IPS-NIHi11 (cell line): ENCODE measurements at regions not wholly inside any gene's neighbourhood (a gene's known extent, or its start where the extent isn't known, plus 50 kb on each side); places are given as distances from the start of the nearest gene placed in this dataset.
A peak's percentile ranks its signal among the peaks of the same experiment; 100 is the strongest.
"Not testable (repeated sequence)": the region's sequence is repeated elsewhere in the genome, so short reads cannot be mapped to it uniquely, and the experiment has no call there.

Experiments
- DNase-seq: peaks from one replicate; pipeline ENCODE4 v3.0.0; 2012; ENCODE audit warnings: mixed read lengths, low spot score

- no peak for DNase-seq
Measured at GRCh38 chr3:110397115-110397514, 674.5 kb upstream of the NECTIN3 start.

GRCh38 chr3:110400315-110400714 is 671.3 kb upstream of the NECTIN3 start:
- no peak for DNase-seq

GRCh38 chr3:110405830-110406585 is 665.6 kb upstream of the NECTIN3 start:
- no peak for DNase-seq

GRCh38 chr3:110413266-110413665 is 658.4 kb upstream of the NECTIN3 start:
- no peak for DNase-seq

GRCh38 chr3:110413807-110414748 is 657.5 kb upstream of the NECTIN3 start:
- DNase-seq: no peak

- DNase-seq: no peak
Measured at GRCh38 chr3:110414855-110415254, 656.8 kb upstream of the NECTIN3 start.

GRCh38 chr3:110419096-110419495 is 652.5 kb upstream of the NECTIN3 start:
- peak; percentile 23 for DNase-seq

- DNase-seq: no peak
Measured at GRCh38 chr3:110419601-110420000, 652.0 kb upstream of the NECTIN3 start.

GRCh38 chr3:110420158-110420641 is 651.4 kb upstream of the NECTIN3 start:
- no peak for DNase-seq

- DNase-seq: no peak
Measured at GRCh38 chr3:110423276-110423675, 648.3 kb upstream of the NECTIN3 start.

- no peak for DNase-seq
Measured at GRCh38 chr3:110430146-110430545, 641.5 kb upstream of the NECTIN3 start.

- DNase-seq: no peak
Measured at GRCh38 chr3:110436209-110436608, 635.4 kb upstream of the NECTIN3 start.

GRCh38 chr3:110440066-110440653 is 631.5 kb upstream of the NECTIN3 start:
- not testable (repeated sequence) for DNase-seq

GRCh38 chr3:110454066-110454465 is 617.5 kb upstream of the NECTIN3 start:
- DNase-seq: no peak

- no peak for DNase-seq
Measured at GRCh38 chr3:110456001-110456400, 615.6 kb upstream of the NECTIN3 start.

GRCh38 chr3:110456438-110457138 is 615.0 kb upstream of the NECTIN3 start:
- no peak for DNase-seq

GRCh38 chr3:110457508-110457907 is 614.1 kb upstream of the NECTIN3 start:
- DNase-seq: no peak

GRCh38 chr3:110459021-110459420 is 612.6 kb upstream of the NECTIN3 start:
- DNase-seq: no peak

GRCh38 chr3:110470310-110470709 is 601.3 kb upstream of the NECTIN3 start:
- DNase-seq: no peak

- no peak for DNase-seq
Measured at GRCh38 chr3:110473405-110473804, 598.2 kb upstream of the NECTIN3 start.

- DNase-seq: no peak
Measured at GRCh38 chr3:110474397-110474796, 597.2 kb upstream of the NECTIN3 start.
